Breast epithelium (tissue), 4 donors: ENCODE measurements at regions not wholly inside any gene's neighbourhood (a gene's known extent, or its start where the extent isn't known, plus 50 kb on each side); places are given as distances from the start of the nearest gene placed in this dataset.

Experiments
- DNase-seq, 2 donors: peaks; one replicate each; pipeline ENCODE4 v3.0.0-alpha.2; 2019; ENCODE audit warnings: low spot score in 2 of 2
- H3K27ac ChIP-seq, 2 donors: fragments of 200-600 bp; sonication (generic) in 1 of 2; one replicate each; pipeline ENCODE4 v1.5.1; 2016 to 2019; ENCODE audit warnings: mild to moderate bottlenecking in 1 of 2
- H3K27me3 ChIP-seq, 2 donors: fragments of 200-600 bp; sonication (generic) in 1 of 2; one replicate each; pipeline versions ENCODE4 v1.5.1 to v1.6.0; 2017 to 2019; ENCODE audit warnings: control low read depth in 1 of 2, mild to moderate bottlenecking in 1 of 2
- H3K36me3 ChIP-seq: fragments of 200-600 bp; one replicate; pipeline ENCODE4 v1.5.1; 2019
- H3K4me1 ChIP-seq, 2 donors: fragments of 200-600 bp; sonication (generic); one replicate each; pipeline ENCODE4 v1.5.1; 2016 to 2019; ENCODE audit warnings: control low read depth in 1 of 2
- H3K4me3 ChIP-seq, 3 donors: fragments of 200-600 bp; sonication (generic); 1 replicate in 2 of 3; 2 replicates in 1 of 3; pipeline ENCODE4 v1.5.1; 2016 to 2019; ENCODE audit warnings: mild to moderate bottlenecking in 3 of 3, moderate library complexity in 2 of 3
- H3K9me3 ChIP-seq, 2 donors: fragments of 200-600 bp; sonication (generic) in 1 of 2; one replicate each; pipeline ENCODE4 v1.5.1; 2016 to 2019; ENCODE audit warnings: control low read depth in 1 of 2
- POLR2A ChIP-seq: fragments of 450-650 bp; IDR thresholded peaks from one replicate; pipeline ENCODE4 v1.6.1; 2016; ENCODE audit warnings: antibody characterized with exemption, mild to moderate bottlenecking, moderate library complexity
- POLR2AphosphoS5 ChIP-seq, 3 donors: sonication (generic); formaldehyde crosslinking; IDR thresholded peaks; one replicate each; pipeline ENCODE4 v1.6.1; 2017; ENCODE audit warnings: antibody characterized with exemption in 3 of 3
- intact Hi-C: fragments of 100-400 bp; cut with DNase I; formaldehyde crosslinking; loops from one replicate; pipeline ENCODE4 v1.15.1; 2023; ENCODE audit warnings: low total_unique reads
- TF ChIP-seq, protein P1 (sequence below), 3 donors: fragments of 450-650 bp; IDR thresholded peaks; one replicate each; pipeline ENCODE4 v1.5.1; 2016 to 2017; ENCODE audit warnings: antibody characterized with exemption in 3 of 3, mild to moderate bottlenecking in 3 of 3, moderate library complexity in 3 of 3

DNA sequence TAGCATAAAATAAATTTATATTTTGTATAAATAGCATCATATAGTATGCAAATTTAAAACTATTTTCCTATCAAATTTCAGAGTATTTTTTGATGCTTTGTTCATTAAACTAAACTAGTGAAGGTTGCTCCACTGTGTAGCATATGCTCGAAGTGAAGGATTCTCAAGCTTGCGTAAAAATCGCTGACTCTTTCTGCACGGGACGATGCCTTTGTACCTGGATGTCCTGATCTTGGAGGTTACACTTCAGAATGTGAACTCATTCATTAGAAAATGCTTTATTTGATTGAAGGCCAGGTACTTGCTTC is 305.0 kb downstream of the WDR72 start:
- no peaks in the 10 kb centered on the region for H3K4me1 ChIP-seq
- no peak overlapping the region for H3K27ac ChIP-seq
- no peak overlapping the region for H3K4me3 ChIP-seq
- DNase-seq: no peak
- no peaks in the 10 kb centered on the region for H3K9me3 ChIP-seq
- intact Hi-C loops: no loop called here
- H3K36me3 ChIP-seq: no peaks in the 10 kb centered on the region
- H3K27me3 ChIP-seq: no peaks in the 10 kb centered on the region
- no peak for TF ChIP-seq POLR2AphosphoS5 (IDR thresholded peaks at IDR 0.05)
- TF ChIP-seq, protein P1, sequence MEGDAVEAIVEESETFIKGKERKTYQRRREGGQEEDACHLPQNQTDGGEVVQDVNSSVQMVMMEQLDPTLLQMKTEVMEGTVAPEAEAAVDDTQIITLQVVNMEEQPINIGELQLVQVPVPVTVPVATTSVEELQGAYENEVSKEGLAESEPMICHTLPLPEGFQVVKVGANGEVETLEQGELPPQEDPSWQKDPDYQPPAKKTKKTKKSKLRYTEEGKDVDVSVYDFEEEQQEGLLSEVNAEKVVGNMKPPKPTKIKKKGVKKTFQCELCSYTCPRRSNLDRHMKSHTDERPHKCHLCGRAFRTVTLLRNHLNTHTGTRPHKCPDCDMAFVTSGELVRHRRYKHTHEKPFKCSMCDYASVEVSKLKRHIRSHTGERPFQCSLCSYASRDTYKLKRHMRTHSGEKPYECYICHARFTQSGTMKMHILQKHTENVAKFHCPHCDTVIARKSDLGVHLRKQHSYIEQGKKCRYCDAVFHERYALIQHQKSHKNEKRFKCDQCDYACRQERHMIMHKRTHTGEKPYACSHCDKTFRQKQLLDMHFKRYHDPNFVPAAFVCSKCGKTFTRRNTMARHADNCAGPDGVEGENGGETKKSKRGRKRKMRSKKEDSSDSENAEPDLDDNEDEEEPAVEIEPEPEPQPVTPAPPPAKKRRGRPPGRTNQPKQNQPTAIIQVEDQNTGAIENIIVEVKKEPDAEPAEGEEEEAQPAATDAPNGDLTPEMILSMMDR (IDR thresholded peaks at IDR 0.05): no peak
- no peak for TF ChIP-seq POLR2A

DNA sequence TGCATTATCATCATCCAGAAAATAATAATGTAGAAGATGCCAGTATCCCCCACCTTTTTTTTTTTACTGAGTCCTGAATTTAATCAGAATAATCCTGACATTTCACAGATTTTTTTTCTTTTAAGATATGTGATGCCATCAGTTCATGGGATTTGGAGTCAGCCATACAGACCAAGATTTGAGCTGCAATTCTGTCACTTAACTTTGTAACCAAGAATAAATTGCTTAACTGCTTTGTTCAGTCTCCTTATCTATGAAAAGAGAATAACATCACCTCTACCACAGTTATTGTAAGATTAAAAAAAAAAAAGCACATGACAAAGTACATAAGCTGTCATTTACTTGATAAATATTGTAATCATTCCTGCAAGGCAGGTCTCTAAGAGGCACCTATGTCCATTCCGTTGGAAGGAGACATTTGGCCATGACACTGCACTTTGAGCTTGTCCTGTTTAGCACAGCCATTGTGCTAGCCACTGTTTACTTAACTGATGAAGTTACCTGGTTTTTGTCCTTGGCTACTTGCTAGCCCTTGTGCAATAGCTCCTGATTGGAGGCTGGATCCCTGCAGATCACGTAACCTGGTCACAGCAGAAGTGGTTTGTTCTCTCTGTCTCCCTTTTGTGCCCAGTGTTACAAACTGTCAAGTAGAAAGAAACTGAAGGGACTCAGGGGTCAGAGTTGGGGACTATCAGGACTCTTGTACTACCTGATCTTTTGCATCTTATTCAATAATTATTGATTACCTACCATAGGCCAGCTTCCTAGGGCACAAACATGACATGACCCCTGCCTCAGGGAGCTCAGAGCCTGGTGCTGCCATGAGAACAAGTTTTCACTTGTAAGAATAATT is 306.0 kb downstream of the WDR72 start:
- TF ChIP-seq, protein P1 (IDR thresholded peaks at IDR 0.05): no peak
- TF ChIP-seq POLR2AphosphoS5 (IDR thresholded peaks at IDR 0.05) (no peak), POLR2A (no peak)
- Histone ChIP-seq H3K36me3 (no peaks in the 10 kb centered on the region), H3K27ac (no peak overlapping the region), H3K4me1 (no peaks in the 10 kb centered on the region), H3K9me3 (no peaks in the 10 kb centered on the region), H3K27me3 (no peaks in the 10 kb centered on the region), H3K4me3 (no peak overlapping the region)
- DNase-seq: no peak
- intact Hi-C loops: no loop called here

DNA sequence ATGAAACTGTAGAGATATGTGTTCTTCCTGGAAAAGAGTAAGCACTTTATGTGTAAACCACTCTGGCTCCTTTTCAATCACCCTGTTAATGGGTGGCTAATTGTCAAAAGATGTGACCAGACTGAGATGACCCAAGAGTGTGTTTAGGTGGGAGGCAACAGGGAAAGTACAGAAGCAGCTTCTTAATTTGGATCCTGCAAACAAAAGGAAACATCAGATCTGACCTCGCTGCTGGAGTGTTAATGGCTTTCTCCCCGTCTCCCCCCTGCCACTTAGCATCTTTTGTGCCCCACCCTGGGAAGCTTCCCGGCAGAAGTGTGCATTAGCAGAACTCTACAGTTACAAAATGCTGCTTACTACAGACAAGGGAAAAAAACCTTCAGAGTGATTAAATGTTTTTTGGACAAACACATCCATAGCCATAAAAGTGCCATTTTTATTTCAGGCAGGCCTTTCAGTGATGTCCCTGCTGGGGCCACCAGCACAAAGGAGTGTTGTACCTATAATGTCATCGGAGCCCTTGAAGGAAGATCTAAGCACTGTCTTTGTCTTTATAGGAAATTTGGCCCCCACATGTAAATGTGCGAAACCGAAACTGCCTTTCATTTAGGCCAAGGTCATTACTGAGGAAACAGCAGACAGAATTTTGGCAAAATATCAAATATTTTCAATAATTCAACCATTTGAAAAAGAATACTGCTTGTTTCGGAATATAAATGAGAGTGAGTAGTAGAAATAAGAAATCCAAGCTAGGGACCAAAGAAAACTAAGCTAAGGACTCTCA is 311.0 kb downstream of the WDR72 start:
- DNase-seq: no peak
- H3K9me3 ChIP-seq: no peaks in the 10 kb centered on the region
- TF ChIP-seq, protein P1 (IDR thresholded peaks at IDR 0.05): no peak
- TF ChIP-seq POLR2A (no peak), POLR2AphosphoS5 (IDR thresholded peaks at IDR 0.05) (no peak)
- H3K36me3 ChIP-seq: no peaks in the 10 kb centered on the region
- H3K4me3 ChIP-seq: no peak overlapping the region
- intact Hi-C loops: no loop called here
- H3K27me3 ChIP-seq: no peaks in the 10 kb centered on the region
- H3K27ac ChIP-seq: no peak overlapping the region
- no peaks in the 10 kb centered on the region for H3K4me1 ChIP-seq

DNA sequence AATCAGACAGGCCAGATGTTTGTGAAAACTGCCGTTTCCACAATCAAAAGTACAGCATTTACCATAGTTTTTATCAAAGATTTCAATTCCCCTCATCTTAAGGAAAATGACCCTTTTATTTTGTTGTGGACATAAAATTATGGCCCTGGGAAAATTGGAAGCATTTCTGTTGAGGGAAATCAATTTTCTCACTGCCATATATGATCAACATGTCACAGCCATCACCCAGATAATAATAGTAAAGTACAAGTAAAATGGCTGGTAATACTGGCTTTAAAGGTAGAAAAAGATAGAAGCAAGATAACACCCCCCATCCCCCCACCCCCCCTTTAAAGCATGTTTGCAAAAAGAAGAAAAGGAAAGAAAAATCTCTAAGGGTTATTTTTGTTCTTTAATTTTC is 311.7 kb downstream of the WDR72 start:
- Histone ChIP-seq H3K9me3 (no peaks in the 10 kb centered on the region), H3K4me1 (no peaks in the 10 kb centered on the region), H3K4me3 (no peak overlapping the region), H3K36me3 (no peaks in the 10 kb centered on the region), H3K27me3 (no peaks in the 10 kb centered on the region), H3K27ac (no peak overlapping the region)
- intact Hi-C loops: no loop called here
- no peak for TF ChIP-seq POLR2AphosphoS5 (IDR thresholded peaks at IDR 0.05)
- TF ChIP-seq, protein P1 (IDR thresholded peaks at IDR 0.05): no peak
- TF ChIP-seq POLR2A: no peak
- no peak for DNase-seq

DNA sequence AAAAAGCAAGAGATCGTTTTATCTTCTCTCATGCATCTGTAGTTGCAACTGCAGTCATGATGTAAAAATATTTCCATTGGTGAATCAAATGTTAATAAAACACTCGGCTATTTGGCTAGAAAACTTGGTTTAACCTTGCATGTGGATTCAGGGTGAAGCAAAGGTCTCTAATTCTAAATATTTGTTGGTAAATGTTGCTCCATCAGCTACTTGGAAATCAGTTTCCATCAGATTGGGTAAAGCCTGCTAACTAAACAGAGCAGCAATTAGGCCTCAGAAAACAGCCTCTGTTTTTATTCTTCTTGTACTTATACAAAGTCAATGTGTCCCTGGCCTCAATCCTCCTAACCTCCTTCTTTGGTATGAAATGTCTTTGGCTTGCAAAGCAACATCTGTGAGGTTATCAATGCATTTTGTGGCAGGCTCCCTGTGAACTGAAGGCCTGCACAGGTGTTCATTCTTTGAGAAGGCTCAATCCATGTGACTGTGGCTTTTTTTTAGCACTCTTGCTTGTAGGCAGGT is 312.3 kb downstream of the WDR72 start:
- TF ChIP-seq POLR2A (no peak), POLR2AphosphoS5 (IDR thresholded peaks at IDR 0.05) (no peak)
- TF ChIP-seq, protein P1 (IDR thresholded peaks at IDR 0.05): no peak
- H3K9me3 ChIP-seq: no peaks in the 10 kb centered on the region
- H3K4me3 ChIP-seq: no peak overlapping the region
- intact Hi-C loops: no loop called here
- H3K27me3 ChIP-seq: no peaks in the 10 kb centered on the region
- no peak overlapping the region for H3K27ac ChIP-seq
- no peaks in the 10 kb centered on the region for H3K4me1 ChIP-seq
- no peak for DNase-seq
- H3K36me3 ChIP-seq: no peaks in the 10 kb centered on the region
